NCI-H524 treated with DMSO at 0.1 percent for 48 hours (cell line): ENCODE measurements at regions not wholly inside any gene's neighbourhood (a gene's known extent, or its start where the extent isn't known, plus 50 kb on each side); places are given as distances from the start of the nearest gene placed in this dataset.

Experiments
- DNase-seq: peaks from one replicate; lab custom pipeline; 2025; lab: John Stamatoyannopoulos, UW

- DNase-seq, result no peak
Measured at GRCh38 chr2:18651842-18652774, 62.7 kb upstream of the NT5C1B start.

GRCh38 chr2:18650221-18650620, 60.9 kb upstream of the NT5C1B start:
- DNase-seq, result no peak

- no peak for DNase-seq
Measured at GRCh38 chr2:18649502-18650135, 60.2 kb upstream of the NT5C1B start.

GRCh38 chr2:18648161-18648560, 58.8 kb upstream of the NT5C1B start:
- DNase-seq, result no peak

- DNase-seq, result no peak
Measured at GRCh38 chr2:18647731-18648130, 58.4 kb upstream of the NT5C1B start.

- DNase-seq, result no peak
Measured at GRCh38 chr2:18645315-18645714, 55.9 kb upstream of the NT5C1B start.

- no peak for DNase-seq
Measured at GRCh38 chr2:18644115-18644462, 54.7 kb upstream of the NT5C1B start.

- DNase-seq, result no peak
Measured at GRCh38 chr2:18643326-18644114, 54.2 kb upstream of the NT5C1B start.

GRCh38 chr2:18641823-18642222, 52.5 kb upstream of the NT5C1B start:
- no peak for DNase-seq

GRCh38 chr2:18639756-18640453, 50.5 kb upstream of the NT5C1B start:
- DNase-seq, result no peak
